Fibroblast of gingiva (primary cell): ENCODE measurements at regions not wholly inside any gene's neighbourhood (a gene's known extent, or its start where the extent isn't known, plus 50 kb on each side); places are given as distances from the start of the nearest gene placed in this dataset.
A peak's percentile ranks its signal among the peaks of the same experiment; 100 is the strongest.

Experiments
- DNase-seq: peaks from one replicate; pipeline ENCODE4 v3.0.0-alpha.2; 2011; ENCODE audit warnings: low read depth

- no peak for DNase-seq
Observed at GRCh38 chr3:102233881-102234280, 200.9 kb upstream of the ZPLD1 start.

DNA sequence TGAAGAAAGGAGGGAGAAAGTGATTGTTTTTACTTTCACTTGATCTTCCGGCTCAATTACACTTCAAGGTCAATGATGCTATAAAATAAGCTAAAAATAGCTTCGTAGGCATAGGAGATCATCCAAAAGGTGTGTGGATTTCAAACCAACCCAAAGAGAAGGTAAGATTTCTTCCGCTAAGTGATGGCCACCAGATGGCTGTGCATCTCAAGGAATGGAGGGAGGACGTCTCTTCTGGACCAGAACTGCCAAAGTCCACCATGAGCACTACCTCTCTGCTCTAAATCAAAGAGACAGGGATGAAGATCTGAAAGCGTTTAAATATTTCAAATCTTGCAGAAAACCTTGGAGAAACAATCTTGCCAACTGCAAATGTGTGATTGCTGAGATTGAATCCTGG is 199.1 kb upstream of the ZPLD1 start:
- no peak for DNase-seq

GRCh38 chr3:102237181-102237580 is 197.6 kb upstream of the ZPLD1 start:
- no peak for DNase-seq

DNA sequence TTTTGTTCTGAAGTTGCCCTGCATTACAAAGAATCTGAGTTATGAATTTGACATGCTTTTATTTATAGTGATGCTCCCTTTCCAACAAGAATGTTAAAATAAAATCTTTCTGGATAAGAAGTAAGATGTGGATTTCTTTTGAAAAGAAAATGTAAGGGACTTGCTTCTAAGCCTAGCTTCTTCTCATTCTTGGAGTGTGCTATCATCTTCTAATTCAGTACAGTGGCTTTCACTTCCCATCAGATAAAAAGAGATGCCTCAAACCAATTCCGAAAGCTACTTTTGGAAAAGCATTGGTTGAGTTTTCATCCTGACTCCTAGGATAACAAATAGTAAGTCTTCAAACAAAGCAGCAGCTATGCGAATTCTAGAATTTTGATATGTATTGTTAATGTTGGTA is 197.0 kb upstream of the ZPLD1 start:
- DNase-seq: no peak

GRCh38 chr3:102238362-102238761 is 196.5 kb upstream of the ZPLD1 start:
- DNase-seq: no peak

DNA sequence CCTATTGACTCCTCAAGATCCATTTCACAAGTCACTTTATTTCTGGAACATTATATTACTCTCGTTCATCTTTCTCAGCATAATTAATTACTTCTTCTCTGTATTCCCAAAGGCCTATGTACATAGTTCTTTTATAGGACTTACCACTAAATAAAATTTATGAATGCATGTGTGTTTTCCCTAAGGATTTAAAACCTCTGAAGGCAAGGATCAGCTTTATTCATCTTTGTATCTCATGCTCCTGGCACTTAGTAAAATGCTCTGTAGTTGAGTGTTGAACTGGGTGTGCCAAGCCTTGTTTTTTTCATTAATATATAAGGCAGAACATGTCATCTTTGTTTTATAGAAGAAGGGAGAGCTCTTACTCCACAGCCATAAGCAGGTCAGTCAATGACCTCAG is 194.1 kb upstream of the ZPLD1 start:
- DNase-seq: no peak

GRCh38 chr3:102248981-102249705 is 185.7 kb upstream of the ZPLD1 start:
- no peak for DNase-seq

- no peak for DNase-seq
Observed at GRCh38 chr3:102255736-102256135, 179.1 kb upstream of the ZPLD1 start.

- no peak for DNase-seq
Observed at GRCh38 chr3:102258666-102259227, 176.1 kb upstream of the ZPLD1 start.

DNA sequence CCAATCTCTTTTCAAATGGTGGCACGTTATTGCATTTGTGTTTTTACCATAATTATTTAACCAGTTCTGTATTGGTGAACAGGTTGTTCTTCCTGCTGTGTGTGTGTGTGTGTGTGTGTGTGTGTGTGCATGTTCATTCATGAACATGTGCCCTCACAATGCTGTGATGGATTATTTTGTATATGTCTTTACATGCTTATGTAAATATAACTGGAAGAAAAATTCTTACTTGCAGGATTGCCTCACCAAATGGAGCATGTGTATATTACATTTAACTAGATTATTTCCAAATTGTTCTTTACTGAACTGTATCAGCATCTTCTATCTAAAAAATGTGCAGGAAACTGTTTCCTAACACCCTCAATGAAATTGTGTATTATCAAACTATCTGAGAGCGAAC is 175.2 kb upstream of the ZPLD1 start:
- DNase-seq: no peak

DNA sequence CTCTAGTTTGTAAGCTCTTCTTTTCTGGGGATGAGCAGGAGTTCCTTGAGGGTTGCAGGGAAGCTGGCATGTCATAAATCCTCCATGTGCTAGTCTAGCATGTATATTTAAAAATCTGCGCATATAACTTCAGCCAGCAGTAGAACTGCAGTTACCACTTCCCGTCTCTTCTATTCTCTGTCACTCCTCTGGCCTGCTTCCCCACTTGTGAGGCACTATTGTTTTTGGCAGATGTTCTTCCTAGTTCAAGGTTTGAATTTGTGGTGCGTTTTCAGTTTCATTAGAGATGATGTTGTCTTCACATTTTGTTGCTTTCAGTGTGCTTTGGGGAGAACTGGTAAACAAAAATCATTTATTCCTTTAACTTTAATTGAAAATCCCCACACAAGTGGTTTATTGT is 169.1 kb upstream of the ZPLD1 start:
- DNase-seq: no peak

GRCh38 chr3:102269406-102269805 is 165.4 kb upstream of the ZPLD1 start:
- no peak for DNase-seq

- DNase-seq: no peak
Observed at GRCh38 chr3:102290241-102290640, 144.6 kb upstream of the ZPLD1 start.

DNA sequence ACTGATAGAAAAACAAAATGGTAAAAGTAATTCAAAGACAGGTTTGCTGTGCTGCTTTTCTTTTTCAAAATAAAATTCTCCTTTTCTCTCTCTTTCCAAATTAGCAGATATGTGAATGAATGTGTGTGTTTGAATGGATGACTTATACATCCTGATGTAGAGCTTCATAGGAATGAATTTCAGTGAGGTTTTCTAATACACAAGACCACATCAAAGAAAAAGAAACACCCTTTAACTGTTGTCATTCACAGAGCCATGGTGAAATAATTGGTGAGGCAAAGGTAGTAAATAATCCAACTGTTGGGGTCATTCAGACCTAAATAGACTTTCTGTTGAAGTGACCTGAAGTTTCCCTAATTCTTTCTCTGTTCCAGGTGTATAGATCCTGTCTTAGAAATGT is 139.1 kb upstream of the ZPLD1 start:
- no peak for DNase-seq

GRCh38 chr3:102297072-102297658 is 137.7 kb upstream of the ZPLD1 start:
- DNase-seq: no peak

- DNase-seq: no peak
Observed at GRCh38 chr3:102299125-102299877, 135.5 kb upstream of the ZPLD1 start.

- DNase-seq: no peak
Observed at GRCh38 chr3:102301155-102301880, 133.5 kb upstream of the ZPLD1 start.

- no peak for DNase-seq
Observed at GRCh38 chr3:102302020-102302419, 132.8 kb upstream of the ZPLD1 start.

GRCh38 chr3:102304550-102304949 is 130.3 kb upstream of the ZPLD1 start:
- DNase-seq: no peak

GRCh38 chr3:102307442-102307841 is 127.4 kb upstream of the ZPLD1 start:
- no peak for DNase-seq

- DNase-seq: peak; percentile 10
Observed at GRCh38 chr3:102329066-102329465, 105.7 kb upstream of the ZPLD1 start.

DNA sequence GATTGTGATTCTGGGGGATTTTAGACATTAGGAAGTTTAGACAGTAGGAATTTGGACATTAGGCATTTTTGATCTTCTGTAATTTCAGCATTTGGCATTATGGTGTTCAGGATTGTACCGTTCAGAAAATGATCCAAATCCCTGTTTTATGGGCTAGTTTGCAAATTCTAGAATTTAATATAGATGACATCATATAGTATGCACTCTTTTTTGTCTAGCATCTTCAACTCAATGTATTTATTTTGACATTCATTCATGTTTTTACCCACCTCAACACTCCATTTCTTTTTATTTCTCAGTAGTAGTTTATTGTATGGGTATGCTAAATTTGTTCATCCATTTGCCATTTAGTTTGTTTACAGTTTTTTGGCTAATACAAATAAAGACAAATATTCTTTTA is 105.3 kb upstream of the ZPLD1 start:
- DNase-seq: no peak
